ENCODE measurements at regions not wholly inside any gene's neighbourhood (a gene's known extent, or its start where the extent isn't known, plus 50 kb on each side); places are given as distances from the start of the nearest gene placed in this dataset.

GRCh38 chr5:5930561-5930960, 447.8 kb downstream of the MED10 start:
- TF ChIP-seq CTCF (IDR thresholded peaks at IDR 0.05), result no peak
- no peak for TF ChIP-seq POLR2AphosphoS5 (IDR thresholded peaks at IDR 0.05)
- TF ChIP-seq POLR2A (IDR thresholded peaks at IDR 0.05), result no peak

Measured in transverse colon (tissue), 4 donors.